Ecto neural progenitor cell (in vitro differentiated cells): ENCODE measurements at regions not wholly inside any gene's neighbourhood (a gene's known extent, or its start where the extent isn't known, plus 50 kb on each side); places are given as distances from the start of the nearest gene placed in this dataset.
"Not testable (repeated sequence)": the region's sequence is repeated elsewhere in the genome, so short reads cannot be mapped to it uniquely, and the experiment has no call there.

Source experiments
- DNase-seq: peaks from one replicate; pipeline ENCODE4 v3.0.0-alpha.2; 2018; ENCODE audit warnings: low spot score

GRCh38 chr12:34304001-34304400, 281.7 kb downstream of the ALG10 start:
- no peak for DNase-seq

- no peak for DNase-seq
Observed at GRCh38 chr12:34304546-34304945, 282.2 kb downstream of the ALG10 start.

- DNase-seq = no peak
Observed at GRCh38 chr12:34305176-34305575, 282.9 kb downstream of the ALG10 start.

- no peak for DNase-seq
Observed at GRCh38 chr12:34306133-34306830, 284.0 kb downstream of the ALG10 start.

- DNase-seq = not testable (repeated sequence)
Observed at GRCh38 chr12:34309806-34310804, 287.8 kb downstream of the ALG10 start.

GRCh38 chr12:34311337-34311736, 289.0 kb downstream of the ALG10 start:
- no peak for DNase-seq

GRCh38 chr12:34327671-34328070, 305.4 kb downstream of the ALG10 start:
- DNase-seq = no peak

- no peak for DNase-seq
Observed at GRCh38 chr12:34333337-34333736, 311.0 kb downstream of the ALG10 start.

- DNase-seq = no peak
Observed at GRCh38 chr12:34334538-34334937, 312.2 kb downstream of the ALG10 start.

- no peak for DNase-seq
Observed at GRCh38 chr12:34334953-34335743, 312.9 kb downstream of the ALG10 start.

GRCh38 chr12:34335819-34336262, 313.5 kb downstream of the ALG10 start:
- no peak for DNase-seq

- DNase-seq = no peak
Observed at GRCh38 chr12:34336619-34337465, 314.5 kb downstream of the ALG10 start.

GRCh38 chr12:34338751-34339150, 316.5 kb downstream of the ALG10 start:
- no peak for DNase-seq

- DNase-seq = no peak
Observed at GRCh38 chr12:34339922-34340321, 317.6 kb downstream of the ALG10 start.

GRCh38 chr12:34340534-34341361, 318.5 kb downstream of the ALG10 start:
- DNase-seq = no peak

GRCh38 chr12:34341362-34341733, 319.1 kb downstream of the ALG10 start:
- no peak for DNase-seq

- DNase-seq = no peak
Observed at GRCh38 chr12:34342048-34342447, 319.8 kb downstream of the ALG10 start.

- DNase-seq = no peak
Observed at GRCh38 chr12:34343345-34343744, 321.0 kb downstream of the ALG10 start.

- DNase-seq = no peak
Observed at GRCh38 chr12:34343766-34344165, 321.5 kb downstream of the ALG10 start.

- DNase-seq = no peak
Observed at GRCh38 chr12:34344851-34345522, 322.7 kb downstream of the ALG10 start.
